ENCODE measurements at regions not wholly inside any gene's neighbourhood (a gene's known extent, or its start where the extent isn't known, plus 50 kb on each side); places are given as distances from the start of the nearest gene placed in this dataset.

DNA sequence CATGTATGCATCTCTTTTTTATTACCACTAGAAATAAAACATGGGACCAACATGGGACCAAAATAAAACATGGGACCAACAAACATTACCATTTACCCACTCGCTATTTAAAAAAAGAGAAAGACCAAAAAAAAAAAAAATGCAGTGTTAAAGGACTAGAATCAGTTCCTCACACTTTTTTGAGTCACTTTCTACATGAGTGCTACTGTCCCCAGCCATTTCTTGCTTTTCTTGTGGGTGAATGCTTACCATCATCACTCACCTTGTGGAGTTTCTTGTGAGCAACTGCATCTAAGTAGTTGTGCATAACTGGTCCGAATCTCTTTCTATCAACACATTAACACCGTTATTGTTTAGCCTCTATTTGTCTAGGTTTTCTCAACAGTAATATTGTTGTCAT, 493.6 kb upstream of the RIOK2 start:
- Histone ChIP-seq H3K9me3 (ENCODE audit: control insufficient read depth, insufficient read depth, low read depth, low read length) (no peaks in the 10 kb centered on the region), H3K4me1 (ENCODE audit: control insufficient read depth, insufficient read depth, low read length) (no peaks in the 10 kb centered on the region), H3K27me3 (ENCODE audit: control insufficient read depth, insufficient read depth, low read length) (no peaks in the 10 kb centered on the region), H3K36me3 (ENCODE audit: control insufficient read depth, insufficient read depth, low read length) (no peaks in the 10 kb centered on the region), H3K27ac (ENCODE audit: low read depth, low read length) (no peak overlapping the region), H3K9ac (ENCODE audit: low read length) (no peak overlapping the region), H3K4me3 (ENCODE audit: low read depth, low read length) (no peak overlapping the region)

- Histone ChIP-seq H3K36me3 (ENCODE audit: control insufficient read depth, insufficient read depth, low read length) (no peaks in the 10 kb centered on the region), H3K4me3 (ENCODE audit: low read depth, low read length) (no peak overlapping the region), H3K9ac (ENCODE audit: low read length) (no peak overlapping the region), H3K27me3 (ENCODE audit: control insufficient read depth, insufficient read depth, low read length) (no peaks in the 10 kb centered on the region), H3K4me1 (ENCODE audit: control insufficient read depth, insufficient read depth, low read length) (no peaks in the 10 kb centered on the region), H3K9me3 (ENCODE audit: control insufficient read depth, insufficient read depth, low read depth, low read length) (no peaks in the 10 kb centered on the region), H3K27ac (ENCODE audit: low read depth, low read length) (no peak overlapping the region)
These were observed 511.0 kb upstream of the RIOK2 start for GRCh38 chr5:97694091-97694490.

- no peaks in the 10 kb centered on the region for H3K4me1 ChIP-seq (ENCODE audit: control insufficient read depth, insufficient read depth, low read length)
- H3K4me3 ChIP-seq (ENCODE audit: low read depth, low read length) = no peak overlapping the region
- no peak overlapping the region for H3K27ac ChIP-seq (ENCODE audit: low read depth, low read length)
- no peaks in the 10 kb centered on the region for H3K27me3 ChIP-seq (ENCODE audit: control insufficient read depth, insufficient read depth, low read length)
- H3K9me3 ChIP-seq (ENCODE audit: control insufficient read depth, insufficient read depth, low read depth, low read length) = no peaks in the 10 kb centered on the region
- no peaks in the 10 kb centered on the region for H3K36me3 ChIP-seq (ENCODE audit: control insufficient read depth, insufficient read depth, low read length)
- no peak overlapping the region for H3K9ac ChIP-seq (ENCODE audit: low read length)
These were observed 531.4 kb upstream of the RIOK2 start for GRCh38 chr5:97714424-97714823.

GRCh38 chr5:97726106-97726505, 543.1 kb upstream of the RIOK2 start:
- no peaks in the 10 kb centered on the region for H3K36me3 ChIP-seq (ENCODE audit: control insufficient read depth, insufficient read depth, low read length)
- no peaks in the 10 kb centered on the region for H3K27me3 ChIP-seq (ENCODE audit: control insufficient read depth, insufficient read depth, low read length)
- no peaks in the 10 kb centered on the region for H3K4me1 ChIP-seq (ENCODE audit: control insufficient read depth, insufficient read depth, low read length)
- no peak overlapping the region for H3K9ac ChIP-seq (ENCODE audit: low read length)
- peaks cover 15% of the 10 kb centered on the region; the same call in 1 of the 2 replicates for H3K9me3 ChIP-seq (ENCODE audit: control insufficient read depth, insufficient read depth, low read depth, low read length)
- H3K27ac ChIP-seq (ENCODE audit: low read depth, low read length) = no peak overlapping the region
- no peak overlapping the region for H3K4me3 ChIP-seq (ENCODE audit: low read depth, low read length)

- Histone ChIP-seq H3K27ac (ENCODE audit: low read depth, low read length) (no peak overlapping the region), H3K27me3 (ENCODE audit: control insufficient read depth, insufficient read depth, low read length) (no peaks in the 10 kb centered on the region), H3K36me3 (ENCODE audit: control insufficient read depth, insufficient read depth, low read length) (no peaks in the 10 kb centered on the region), H3K4me1 (ENCODE audit: control insufficient read depth, insufficient read depth, low read length) (no peaks in the 10 kb centered on the region), H3K4me3 (ENCODE audit: low read depth, low read length) (no peak overlapping the region), H3K9ac (ENCODE audit: low read length) (no peak overlapping the region), H3K9me3 (ENCODE audit: control insufficient read depth, insufficient read depth, low read depth, low read length) (peaks cover 4% of the 10 kb centered on the region; the same call in 1 of the 2 replicates)
These were observed 545.9 kb upstream of the RIOK2 start for GRCh38 chr5:97728920-97729319.

- Histone ChIP-seq H3K27ac (ENCODE audit: low read depth, low read length) (no peak overlapping the region), H3K27me3 (ENCODE audit: control insufficient read depth, insufficient read depth, low read length) (no peaks in the 10 kb centered on the region), H3K4me1 (ENCODE audit: control insufficient read depth, insufficient read depth, low read length) (no peaks in the 10 kb centered on the region), H3K4me3 (ENCODE audit: low read depth, low read length) (no peak overlapping the region), H3K9me3 (ENCODE audit: control insufficient read depth, insufficient read depth, low read depth, low read length) (no peaks in the 10 kb centered on the region), H3K9ac (ENCODE audit: low read length) (no peak overlapping the region), H3K36me3 (ENCODE audit: control insufficient read depth, insufficient read depth, low read length) (no peaks in the 10 kb centered on the region)
These were observed 546.9 kb upstream of the RIOK2 start for GRCh38 chr5:97729938-97730337.

DNA sequence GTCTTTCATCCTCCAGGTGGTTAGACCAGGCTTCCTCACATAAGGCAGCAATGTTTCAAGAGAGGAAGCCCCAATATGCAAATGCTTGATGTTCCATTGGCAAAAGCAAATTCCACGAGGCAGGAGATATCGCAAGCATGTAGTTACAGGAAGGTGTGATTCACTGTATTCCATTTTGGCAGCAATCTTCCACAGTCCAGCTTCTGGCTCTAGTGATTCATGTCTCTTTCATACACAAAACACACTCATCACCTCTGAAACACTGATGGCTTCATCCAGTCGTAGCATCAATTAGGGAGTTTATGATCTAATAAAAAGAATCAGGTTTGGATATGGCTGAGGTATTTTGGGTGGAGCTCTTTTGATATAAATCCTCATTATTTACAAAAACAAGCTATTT, 552.2 kb upstream of the RIOK2 start:
- H3K27me3 ChIP-seq (ENCODE audit: control insufficient read depth, insufficient read depth, low read length) = no peaks in the 10 kb centered on the region
- no peaks in the 10 kb centered on the region for H3K36me3 ChIP-seq (ENCODE audit: control insufficient read depth, insufficient read depth, low read length)
- no peaks in the 10 kb centered on the region for H3K4me1 ChIP-seq (ENCODE audit: control insufficient read depth, insufficient read depth, low read length)
- H3K9ac ChIP-seq (ENCODE audit: low read length) = no peak overlapping the region
- no peaks in the 10 kb centered on the region for H3K9me3 ChIP-seq (ENCODE audit: control insufficient read depth, insufficient read depth, low read depth, low read length)
- no peak overlapping the region for H3K27ac ChIP-seq (ENCODE audit: low read depth, low read length)
- H3K4me3 ChIP-seq (ENCODE audit: low read depth, low read length) = no peak overlapping the region

DNA sequence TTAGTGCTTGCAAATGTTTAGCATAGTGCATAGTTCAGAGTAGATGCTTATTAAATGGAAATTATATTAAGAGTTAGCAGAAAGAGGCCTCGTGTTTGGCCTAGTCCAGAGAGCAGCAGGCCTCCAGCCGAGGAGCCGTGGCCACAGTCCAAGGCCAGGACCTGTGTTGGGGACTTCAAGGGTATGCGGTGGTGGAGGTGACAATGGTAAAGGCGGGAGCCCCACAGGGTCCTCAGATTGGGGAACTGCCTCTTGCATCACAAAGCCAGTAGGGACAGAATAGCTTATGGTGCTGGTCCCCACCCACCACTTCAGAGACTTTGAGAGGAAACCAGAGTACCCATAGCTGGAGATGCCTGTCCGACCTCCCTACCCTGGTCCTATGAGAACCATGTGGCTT, 554.6 kb upstream of the RIOK2 start:
- Histone ChIP-seq H3K4me3 (ENCODE audit: low read depth, low read length) (no peak overlapping the region), H3K36me3 (ENCODE audit: control insufficient read depth, insufficient read depth, low read length) (no peaks in the 10 kb centered on the region), H3K9me3 (ENCODE audit: control insufficient read depth, insufficient read depth, low read depth, low read length) (no peaks in the 10 kb centered on the region), H3K27ac (ENCODE audit: low read depth, low read length) (no peak overlapping the region), H3K4me1 (ENCODE audit: control insufficient read depth, insufficient read depth, low read length) (no peaks in the 10 kb centered on the region), H3K27me3 (ENCODE audit: control insufficient read depth, insufficient read depth, low read length) (no peaks in the 10 kb centered on the region), H3K9ac (ENCODE audit: low read length) (no peak overlapping the region)

DNA sequence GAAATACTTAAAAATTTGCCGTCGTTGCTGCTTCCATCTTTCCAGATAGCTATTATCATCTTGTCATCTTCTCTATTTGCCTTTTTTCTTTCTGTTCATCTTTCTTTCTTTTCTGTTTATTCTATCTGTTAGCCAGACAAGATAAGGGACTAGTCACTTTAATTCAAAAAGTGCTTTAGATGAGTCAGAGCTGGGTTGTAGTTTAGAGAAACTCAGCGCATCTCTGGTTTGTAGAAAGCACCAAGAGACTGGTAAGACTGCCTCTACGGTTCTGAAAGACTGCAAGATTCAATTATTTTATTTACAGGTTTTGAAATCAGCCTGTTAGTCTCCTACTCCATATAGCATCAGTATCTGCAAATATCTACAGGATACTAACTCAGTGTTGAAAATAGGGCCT, 562.8 kb upstream of the RIOK2 start:
- Histone ChIP-seq H3K27me3 (ENCODE audit: control insufficient read depth, insufficient read depth, low read length) (no peaks in the 10 kb centered on the region), H3K4me1 (ENCODE audit: control insufficient read depth, insufficient read depth, low read length) (no peaks in the 10 kb centered on the region), H3K4me3 (ENCODE audit: low read depth, low read length) (no peak overlapping the region), H3K9ac (ENCODE audit: low read length) (no peak overlapping the region), H3K9me3 (ENCODE audit: control insufficient read depth, insufficient read depth, low read depth, low read length) (no peaks in the 10 kb centered on the region), H3K27ac (ENCODE audit: low read depth, low read length) (no peak overlapping the region), H3K36me3 (ENCODE audit: control insufficient read depth, insufficient read depth, low read length) (no peaks in the 10 kb centered on the region)

DNA sequence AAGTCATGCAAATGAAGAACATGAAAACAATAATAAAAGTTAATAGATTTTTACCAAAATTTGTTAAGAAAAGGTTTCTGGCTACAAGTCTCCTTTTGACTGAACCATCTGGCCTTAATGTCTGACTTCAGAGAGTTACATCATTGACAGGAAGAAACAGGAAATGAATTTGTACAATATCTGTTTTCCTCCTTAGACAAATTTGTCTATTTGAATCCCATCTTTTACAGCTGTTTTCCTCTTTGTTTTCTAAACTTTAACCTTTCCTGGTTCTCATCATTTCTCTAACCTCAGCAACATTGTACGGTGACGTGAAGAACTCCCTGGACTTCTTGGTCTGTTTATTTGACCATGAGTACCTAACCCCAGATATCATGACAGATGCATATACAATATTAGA, 567.5 kb upstream of the RIOK2 start:
- Histone ChIP-seq H3K4me1 (ENCODE audit: control insufficient read depth, insufficient read depth, low read length) (no peaks in the 10 kb centered on the region), H3K36me3 (ENCODE audit: control insufficient read depth, insufficient read depth, low read length) (no peaks in the 10 kb centered on the region), H3K27ac (ENCODE audit: low read depth, low read length) (no peak overlapping the region), H3K9me3 (ENCODE audit: control insufficient read depth, insufficient read depth, low read depth, low read length) (no peaks in the 10 kb centered on the region), H3K4me3 (ENCODE audit: low read depth, low read length) (no peak overlapping the region), H3K9ac (ENCODE audit: low read length) (no peak overlapping the region), H3K27me3 (ENCODE audit: control insufficient read depth, insufficient read depth, low read length) (no peaks in the 10 kb centered on the region)

- Histone ChIP-seq H3K4me3 (ENCODE audit: low read depth, low read length) (no peak overlapping the region), H3K9ac (ENCODE audit: low read length) (no peak overlapping the region), H3K27ac (ENCODE audit: low read depth, low read length) (no peak overlapping the region), H3K27me3 (ENCODE audit: control insufficient read depth, insufficient read depth, low read length) (no peaks in the 10 kb centered on the region), H3K36me3 (ENCODE audit: control insufficient read depth, insufficient read depth, low read length) (no peaks in the 10 kb centered on the region), H3K4me1 (ENCODE audit: control insufficient read depth, insufficient read depth, low read length) (no peaks in the 10 kb centered on the region), H3K9me3 (ENCODE audit: control insufficient read depth, insufficient read depth, low read depth, low read length) (no peaks in the 10 kb centered on the region)
These were observed 568.5 kb upstream of the RIOK2 start for GRCh38 chr5:97751540-97751939.

- no peaks in the 10 kb centered on the region for H3K36me3 ChIP-seq (ENCODE audit: control insufficient read depth, insufficient read depth, low read length)
- H3K4me3 ChIP-seq (ENCODE audit: low read depth, low read length) = no peak overlapping the region
- H3K27me3 ChIP-seq (ENCODE audit: control insufficient read depth, insufficient read depth, low read length) = no peaks in the 10 kb centered on the region
- H3K27ac ChIP-seq (ENCODE audit: low read depth, low read length) = no peak overlapping the region
- H3K4me1 ChIP-seq (ENCODE audit: control insufficient read depth, insufficient read depth, low read length) = no peaks in the 10 kb centered on the region
- no peaks in the 10 kb centered on the region for H3K9me3 ChIP-seq (ENCODE audit: control insufficient read depth, insufficient read depth, low read depth, low read length)
- no peak overlapping the region for H3K9ac ChIP-seq (ENCODE audit: low read length)
These were observed 569.8 kb upstream of the RIOK2 start for GRCh38 chr5:97752871-97753270.

Data from HUES6 (cell line).